ENCODE measurements at regions not wholly inside any gene's neighbourhood (a gene's known extent, or its start where the extent isn't known, plus 50 kb on each side); places are given as distances from the start of the nearest gene placed in this dataset.

DNA sequence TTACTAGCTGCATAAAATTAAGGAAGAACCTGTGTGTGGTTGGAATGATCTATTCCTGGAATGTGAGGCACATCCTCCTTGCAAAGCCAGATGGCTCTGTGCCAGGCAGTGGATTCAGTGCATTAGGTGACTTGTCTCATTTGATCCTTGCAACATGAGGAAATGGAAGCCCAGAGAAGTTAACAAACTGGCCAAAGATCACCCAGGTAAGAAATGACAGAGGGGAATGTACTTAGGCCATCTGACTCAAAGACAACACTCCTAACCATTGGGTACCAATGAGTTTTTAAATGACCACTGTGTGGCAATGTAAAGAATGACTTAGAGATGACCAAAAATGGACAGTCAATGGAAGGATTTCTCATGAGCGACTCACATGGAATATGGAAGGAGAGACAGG, 114.2 kb upstream of the RXFP2 start:
- DNase-seq (ENCODE audit: insufficient read length) (no peak), FAIRE-seq (no peak)
- TF ChIP-seq POLR2AphosphoS5 (IDR thresholded peaks at IDR 0.05; ENCODE audit: low read depth, low read length) (no peak), TAF1 (IDR thresholded peaks at IDR 0.05; ENCODE audit: borderline replicate concordance, low read depth, low read length) (no peak), POLR2A (IDR thresholded peaks at IDR 0.05; ENCODE audit: low read depth, low read length) (no peak)

- FAIRE-seq (no peak), DNase-seq (ENCODE audit: insufficient read length) (no peak)
- TF ChIP-seq POLR2AphosphoS5 (IDR thresholded peaks at IDR 0.05; ENCODE audit: low read depth, low read length) = no peak
- no peak for TF ChIP-seq POLR2A (IDR thresholded peaks at IDR 0.05; ENCODE audit: low read depth, low read length)
- no peak for TF ChIP-seq TAF1 (IDR thresholded peaks at IDR 0.05; ENCODE audit: borderline replicate concordance, low read depth, low read length)
Measured at GRCh38 chr13:31627097-31627845, 112.1 kb upstream of the RXFP2 start.

DNA sequence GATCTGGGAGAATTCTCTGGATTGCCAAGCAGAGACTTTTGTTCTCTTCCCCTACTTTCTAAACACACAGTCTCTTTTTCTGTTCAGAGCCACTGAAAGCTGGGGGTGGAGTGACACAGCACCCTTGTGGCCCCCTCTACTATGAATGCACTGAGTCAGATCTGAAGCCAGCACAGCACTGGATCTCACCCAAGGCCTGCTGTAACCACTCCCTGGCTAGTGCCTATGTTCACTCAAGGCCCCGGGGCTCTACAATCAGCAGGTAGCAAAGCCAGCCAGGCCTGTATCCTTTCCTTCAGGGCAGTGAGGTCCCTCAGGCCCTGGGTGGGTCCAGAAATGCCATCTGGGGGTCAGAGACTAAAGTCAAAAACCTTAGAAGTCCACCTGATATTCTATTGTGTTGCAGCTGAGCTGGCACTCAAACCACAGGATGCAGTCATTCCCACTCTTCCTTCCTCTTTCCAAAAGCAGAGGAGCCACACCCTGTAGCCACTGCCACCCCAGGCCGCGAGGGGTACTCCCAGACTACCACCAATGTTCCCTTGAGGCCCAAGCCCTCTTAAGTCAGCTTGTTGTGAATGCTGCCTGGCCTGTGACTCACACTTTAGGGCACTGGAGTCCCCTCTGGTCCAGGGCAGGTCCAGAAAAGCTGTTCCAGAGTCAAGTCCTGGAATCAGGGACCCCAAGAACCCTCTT, 110.1 kb upstream of the RXFP2 start:
- DNase-seq (ENCODE audit: insufficient read length) (no peak), FAIRE-seq (no peak)
- TF ChIP-seq POLR2A (IDR thresholded peaks at IDR 0.05; ENCODE audit: low read depth, low read length) = no peak
- no peak for TF ChIP-seq TAF1 (IDR thresholded peaks at IDR 0.05; ENCODE audit: borderline replicate concordance, low read depth, low read length)
- no peak for TF ChIP-seq POLR2AphosphoS5 (IDR thresholded peaks at IDR 0.05; ENCODE audit: low read depth, low read length)

GRCh38 chr13:31631071-31631470, 108.3 kb upstream of the RXFP2 start:
- no peak for FAIRE-seq
- no peak for DNase-seq (ENCODE audit: insufficient read length)
- TF ChIP-seq TAF1 (IDR thresholded peaks at IDR 0.05; ENCODE audit: borderline replicate concordance, low read depth, low read length) = no peak
- TF ChIP-seq POLR2AphosphoS5 (IDR thresholded peaks at IDR 0.05; ENCODE audit: low read depth, low read length) = no peak
- TF ChIP-seq POLR2A (IDR thresholded peaks at IDR 0.05; ENCODE audit: low read depth, low read length) = no peak

DNA sequence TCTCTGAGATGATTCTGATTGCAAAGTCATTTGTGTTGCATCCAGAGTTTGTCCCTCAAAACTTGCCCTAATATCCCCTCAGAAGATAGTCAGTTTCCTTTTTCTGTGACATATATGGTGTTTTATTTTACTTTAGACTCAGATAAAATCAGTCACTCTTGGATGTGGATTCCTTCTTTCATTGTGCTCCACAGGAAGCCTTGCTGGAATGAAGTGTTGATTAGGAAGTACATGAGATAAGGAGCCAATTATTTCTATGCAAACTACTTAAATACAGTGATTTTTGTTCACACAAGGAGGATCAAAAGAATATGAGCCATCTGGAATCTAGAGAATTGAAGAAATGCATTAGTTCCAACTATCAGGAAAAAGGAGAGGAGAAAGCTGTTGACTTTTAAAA, 107.6 kb upstream of the RXFP2 start:
- TF ChIP-seq POLR2AphosphoS5 (IDR thresholded peaks at IDR 0.05; ENCODE audit: low read depth, low read length) (no peak), TAF1 (IDR thresholded peaks at IDR 0.05; ENCODE audit: borderline replicate concordance, low read depth, low read length) (no peak), POLR2A (IDR thresholded peaks at IDR 0.05; ENCODE audit: low read depth, low read length) (no peak)
- FAIRE-seq = no peak
- no peak for DNase-seq (ENCODE audit: insufficient read length)

- no peak for DNase-seq (ENCODE audit: insufficient read length)
- FAIRE-seq = no peak
- TF ChIP-seq POLR2A (IDR thresholded peaks at IDR 0.05; ENCODE audit: low read depth, low read length) = no peak
- TF ChIP-seq POLR2AphosphoS5 (IDR thresholded peaks at IDR 0.05; ENCODE audit: low read depth, low read length) = no peak
- TF ChIP-seq TAF1 (IDR thresholded peaks at IDR 0.05; ENCODE audit: borderline replicate concordance, low read depth, low read length) = no peak
Measured at GRCh38 chr13:31638577-31638976, 100.7 kb upstream of the RXFP2 start.

- DNase-seq (ENCODE audit: insufficient read length) (no peak), FAIRE-seq (no peak)
- no peak for TF ChIP-seq TAF1 (IDR thresholded peaks at IDR 0.05; ENCODE audit: borderline replicate concordance, low read depth, low read length)
- TF ChIP-seq POLR2A (IDR thresholded peaks at IDR 0.05; ENCODE audit: low read depth, low read length) = no peak
- no peak for TF ChIP-seq POLR2AphosphoS5 (IDR thresholded peaks at IDR 0.05; ENCODE audit: low read depth, low read length)
Measured at GRCh38 chr13:31639443-31640163, 99.7 kb upstream of the RXFP2 start.

GRCh38 chr13:31649766-31650165, 89.6 kb upstream of the RXFP2 start:
- FAIRE-seq (no peak), DNase-seq (ENCODE audit: insufficient read length) (no peak)
- TF ChIP-seq POLR2AphosphoS5 (IDR thresholded peaks at IDR 0.05; ENCODE audit: low read depth, low read length) (no peak), POLR2A (IDR thresholded peaks at IDR 0.05; ENCODE audit: low read depth, low read length) (no peak), TAF1 (IDR thresholded peaks at IDR 0.05; ENCODE audit: borderline replicate concordance, low read depth, low read length) (no peak)

DNA sequence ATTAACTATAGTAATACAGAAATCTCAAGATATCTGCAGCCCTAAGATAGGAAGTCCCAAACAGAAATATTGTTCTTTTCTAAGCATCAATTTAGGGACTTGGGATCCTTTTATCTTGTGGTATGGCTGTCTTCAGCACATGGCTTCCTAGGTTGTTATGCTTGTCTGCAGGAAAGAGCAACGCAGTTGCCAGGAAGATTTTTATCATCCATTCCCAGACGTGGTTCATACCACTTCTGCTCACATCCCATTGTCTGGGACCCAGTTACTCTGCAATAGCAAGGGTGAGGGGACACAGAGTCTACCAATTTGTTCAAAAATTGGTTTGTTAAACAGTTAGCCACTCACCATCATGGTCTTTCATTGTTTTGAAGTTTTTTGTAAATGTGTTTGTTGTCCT, 85.6 kb upstream of the RXFP2 start:
- no peak for TF ChIP-seq POLR2AphosphoS5 (IDR thresholded peaks at IDR 0.05; ENCODE audit: low read depth, low read length)
- no peak for TF ChIP-seq TAF1 (IDR thresholded peaks at IDR 0.05; ENCODE audit: borderline replicate concordance, low read depth, low read length)
- no peak for TF ChIP-seq POLR2A (IDR thresholded peaks at IDR 0.05; ENCODE audit: low read depth, low read length)
- DNase-seq (ENCODE audit: insufficient read length) (no peak), FAIRE-seq (no peak)

- TF ChIP-seq POLR2A (IDR thresholded peaks at IDR 0.05; ENCODE audit: low read depth, low read length) (no peak), POLR2AphosphoS5 (IDR thresholded peaks at IDR 0.05; ENCODE audit: low read depth, low read length) (no peak), TAF1 (IDR thresholded peaks at IDR 0.05; ENCODE audit: borderline replicate concordance, low read depth, low read length) (no peak)
- FAIRE-seq = no peak
Measured at GRCh38 chr13:31663880-31664585, 75.3 kb upstream of the RXFP2 start.

More at GRCh38 chr13:31663880-31664585, 75.3 kb upstream of the RXFP2 start:
- no peak for DNase-seq (ENCODE audit: insufficient read length)

All from GM12892 (cell line).